Stimulated activated naive CD4-positive, alpha-beta T cell treated with Interleukin-2 at 50 U/mL for 16 hours (primary cell): ENCODE measurements at regions not wholly inside any gene's neighbourhood (a gene's known extent, or its start where the extent isn't known, plus 50 kb on each side); places are given as distances from the start of the nearest gene placed in this dataset.
"Not testable (repeated sequence)": the region's sequence is repeated elsewhere in the genome, so short reads cannot be mapped to it uniquely, and the experiment has no call there.

ENCODE experiments used
- DNase-seq: peaks from one replicate; lab custom pipeline; 2025; lab: John Stamatoyannopoulos, UW

DNA sequence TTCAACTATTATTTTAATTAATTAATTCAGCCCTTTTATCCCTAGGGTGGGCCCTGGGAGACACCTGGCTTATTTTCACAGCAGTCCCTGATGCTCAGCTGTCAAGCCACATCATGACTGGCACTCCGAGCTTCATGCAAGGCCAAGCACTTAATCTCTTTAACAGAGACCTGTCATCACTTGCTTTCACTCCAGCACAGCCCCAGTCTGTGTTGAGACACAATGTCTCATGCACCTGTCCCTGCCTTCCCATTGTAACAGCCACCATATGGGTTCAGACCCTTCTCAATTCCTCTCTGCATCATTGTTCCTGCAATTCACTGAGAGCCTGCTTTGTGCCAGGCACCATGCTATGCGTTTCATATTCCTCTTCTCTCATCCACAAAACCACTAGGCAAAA lies 222.2 kb upstream of the TENM4 start:
- DNase-seq, result no peak

DNA sequence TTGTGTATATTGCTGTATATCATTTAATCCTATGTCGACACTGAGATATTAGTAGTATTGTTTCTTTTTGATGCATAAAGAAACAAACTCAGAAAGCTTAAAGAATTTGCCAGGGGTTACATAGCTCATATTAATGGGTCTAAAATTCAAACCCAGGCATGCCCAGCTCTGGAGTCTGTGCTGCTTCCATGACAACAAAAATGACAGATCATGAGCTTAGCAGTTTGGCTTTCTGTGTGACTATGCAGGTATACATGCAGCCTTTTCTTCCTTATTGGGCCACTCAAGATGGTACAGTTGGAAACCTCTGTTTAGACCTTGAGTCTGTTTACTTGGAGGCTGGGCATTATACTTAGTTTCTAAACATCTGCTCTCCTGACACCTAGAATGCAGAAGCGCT lies 220.5 kb upstream of the TENM4 start:
- DNase-seq, result no peak

DNA sequence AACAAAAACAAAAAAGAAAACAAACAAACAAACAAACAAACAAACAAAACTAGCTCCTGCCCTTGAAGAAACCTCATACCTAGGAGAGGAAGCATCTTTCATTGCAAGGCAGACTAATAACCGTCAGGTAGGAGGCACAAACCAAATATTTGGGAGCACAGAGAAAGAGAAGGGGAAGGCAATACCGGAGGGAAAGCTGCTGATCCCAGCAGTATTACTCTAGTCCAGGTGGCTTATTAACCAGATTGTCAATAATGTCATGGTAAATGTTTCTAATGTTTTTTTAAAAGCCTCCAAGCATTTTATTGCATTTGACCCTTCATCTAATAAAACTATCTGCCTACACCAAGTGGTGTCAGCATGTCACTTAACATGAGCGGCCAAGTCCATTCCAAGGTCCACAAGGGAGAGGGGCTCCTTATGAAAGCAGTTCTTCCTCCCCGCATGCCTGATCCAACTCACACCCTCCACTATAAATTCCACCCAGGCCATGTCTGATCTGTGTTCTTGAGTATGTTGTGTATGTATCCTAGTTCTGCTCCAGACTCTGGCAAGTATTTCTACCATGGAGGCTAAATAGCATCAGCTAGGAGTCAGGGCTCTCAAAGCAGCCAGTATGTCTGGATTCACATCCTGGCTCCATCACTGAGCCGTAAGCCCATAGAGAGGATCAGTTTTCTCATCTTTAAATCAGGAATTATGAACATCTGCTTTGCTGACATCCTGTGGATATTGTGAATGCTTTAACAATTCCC lies 208.1 kb upstream of the TENM4 start:
- no peak for DNase-seq

DNA sequence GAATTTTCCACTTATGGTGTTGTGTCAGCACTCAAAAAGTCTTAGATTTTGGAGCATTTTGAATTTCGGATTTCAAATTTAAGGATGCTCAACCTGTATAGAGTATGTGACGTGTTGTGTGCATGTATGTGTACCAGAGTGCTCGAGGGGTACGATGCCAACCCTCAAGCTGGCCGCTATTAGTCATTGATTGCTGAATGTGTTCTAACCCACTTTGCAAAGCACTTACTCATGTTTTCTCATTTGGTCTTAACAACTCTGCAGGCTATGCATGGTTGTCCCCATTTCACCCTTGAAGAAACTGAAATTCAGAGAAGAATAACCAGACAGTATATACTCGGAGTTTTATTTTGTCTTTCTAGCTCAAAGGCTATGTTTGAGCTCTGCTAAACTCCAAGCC lies 196.4 kb upstream of the TENM4 start:
- no peak for DNase-seq

DNA sequence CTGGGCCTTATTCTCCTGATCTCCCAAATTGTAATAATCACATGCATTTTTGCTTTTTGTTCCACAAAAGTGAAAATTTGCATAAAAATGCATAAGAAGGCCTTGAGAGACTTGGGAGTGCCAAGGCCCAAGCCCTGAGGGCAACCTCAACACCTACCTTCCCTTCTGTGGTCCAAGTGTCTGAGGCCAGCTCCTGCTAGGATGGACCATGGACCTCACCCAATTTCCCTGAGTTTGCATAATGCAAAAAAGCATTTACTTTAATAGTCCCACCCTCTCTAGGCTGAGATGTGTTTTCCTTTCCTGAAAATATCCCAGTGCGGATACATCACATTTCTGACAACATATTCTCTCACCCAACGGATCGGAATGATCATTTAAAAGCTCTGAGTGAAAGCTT lies 194.1 kb upstream of the TENM4 start:
- no peak for DNase-seq

DNA sequence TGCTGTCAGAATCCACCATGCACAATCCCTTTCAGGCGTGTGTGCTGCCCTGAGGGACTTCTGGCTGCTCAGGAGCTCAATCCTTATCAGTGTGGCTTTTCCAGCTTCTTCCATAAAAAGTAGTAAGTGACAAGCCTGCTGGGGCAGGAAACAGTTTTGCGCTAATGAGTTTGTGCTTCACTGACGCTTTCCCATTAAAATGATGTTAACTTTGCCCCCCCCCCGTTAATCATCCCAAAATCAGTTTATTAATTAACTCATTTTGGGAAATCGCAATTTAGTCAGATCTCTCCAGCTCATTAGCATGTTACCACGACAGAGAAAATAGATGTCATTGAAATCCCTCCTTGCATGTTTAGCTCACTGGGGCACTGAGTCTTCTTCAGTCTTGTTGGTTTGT lies 186.5 kb upstream of the TENM4 start:
- DNase-seq, result no peak

DNA sequence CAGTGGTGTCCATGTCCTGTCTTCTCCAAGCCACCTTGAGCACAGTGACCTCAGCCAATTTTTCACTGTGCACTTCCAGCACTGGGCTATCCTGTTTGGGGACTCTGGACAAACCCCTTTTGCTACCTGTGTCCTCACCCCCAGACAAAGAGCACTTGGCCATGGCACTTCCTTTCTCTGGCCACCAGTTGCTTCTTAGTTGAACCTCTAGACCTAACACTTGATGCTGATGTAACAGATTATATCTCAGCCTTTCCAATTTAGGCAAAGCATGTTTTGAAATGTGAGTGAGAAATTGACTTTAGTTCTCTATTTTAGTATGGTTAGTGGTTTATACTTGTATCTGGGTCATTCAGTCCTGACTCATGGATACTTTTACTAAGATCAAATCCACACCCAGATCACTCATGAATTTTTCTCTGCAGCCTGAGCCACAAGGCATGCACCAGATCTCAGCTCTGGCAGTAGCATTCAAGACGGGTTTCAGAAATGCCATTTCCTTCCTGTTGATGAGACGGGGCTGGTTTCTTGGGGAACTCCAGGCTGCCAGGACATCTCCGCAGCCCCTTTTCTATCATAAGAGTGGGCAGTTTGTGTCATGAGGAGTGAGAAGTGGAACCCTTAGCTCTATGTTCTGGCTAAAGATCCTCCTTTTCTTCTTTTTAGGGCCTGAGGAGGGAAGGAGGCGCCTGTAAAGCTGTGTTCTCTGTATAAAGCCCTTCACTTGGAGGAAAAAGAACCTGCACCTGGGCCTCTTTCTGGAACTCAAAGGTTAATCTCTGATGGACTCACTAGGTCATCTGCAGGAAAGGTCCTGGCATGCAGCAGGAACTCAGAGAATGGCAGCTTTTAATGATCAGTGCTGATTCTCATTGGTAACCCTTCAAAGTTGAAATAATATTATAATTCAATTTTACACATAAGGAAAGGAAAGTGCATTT lies 185.6 kb upstream of the TENM4 start:
- DNase-seq, result no peak

DNA sequence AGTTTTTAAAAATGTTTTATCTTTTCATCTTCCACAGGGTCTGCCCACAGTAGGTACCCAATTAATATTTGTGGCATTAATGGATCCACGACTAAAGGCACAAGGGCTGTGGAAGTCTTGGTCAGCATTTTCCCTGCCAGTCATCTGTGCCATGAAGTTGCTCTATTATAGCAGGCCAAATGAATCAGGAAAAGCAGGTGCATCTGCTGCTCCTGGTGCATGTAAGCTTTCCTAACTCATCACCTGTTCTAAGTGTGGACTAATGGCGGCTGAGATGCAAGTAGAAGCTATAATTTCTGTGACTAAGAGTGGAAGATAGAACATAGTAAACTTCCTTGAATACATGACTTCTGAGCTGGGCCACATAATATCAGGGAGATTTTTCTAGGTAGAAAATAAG lies 182.5 kb upstream of the TENM4 start:
- DNase-seq, result no peak

DNA sequence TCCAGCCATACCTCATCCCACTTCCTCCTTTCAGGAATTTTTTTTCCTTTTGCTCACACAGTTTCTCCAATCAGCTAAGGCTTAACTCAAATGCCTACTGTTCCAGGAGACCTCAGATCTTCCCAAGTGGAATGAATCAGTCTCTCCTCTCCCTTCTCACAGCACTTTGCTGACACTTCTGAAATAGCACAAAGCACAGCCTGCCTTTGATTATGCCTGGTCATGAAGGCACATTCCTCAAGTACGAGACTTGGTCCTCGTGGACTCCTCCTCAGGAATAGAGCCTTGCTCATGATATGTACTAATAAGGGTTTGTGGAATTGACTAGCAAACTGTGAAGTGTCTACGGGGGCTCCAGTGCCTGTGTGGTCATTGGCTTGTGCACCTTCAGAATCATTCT lies 176.7 kb upstream of the TENM4 start:
- no peak for DNase-seq

DNA sequence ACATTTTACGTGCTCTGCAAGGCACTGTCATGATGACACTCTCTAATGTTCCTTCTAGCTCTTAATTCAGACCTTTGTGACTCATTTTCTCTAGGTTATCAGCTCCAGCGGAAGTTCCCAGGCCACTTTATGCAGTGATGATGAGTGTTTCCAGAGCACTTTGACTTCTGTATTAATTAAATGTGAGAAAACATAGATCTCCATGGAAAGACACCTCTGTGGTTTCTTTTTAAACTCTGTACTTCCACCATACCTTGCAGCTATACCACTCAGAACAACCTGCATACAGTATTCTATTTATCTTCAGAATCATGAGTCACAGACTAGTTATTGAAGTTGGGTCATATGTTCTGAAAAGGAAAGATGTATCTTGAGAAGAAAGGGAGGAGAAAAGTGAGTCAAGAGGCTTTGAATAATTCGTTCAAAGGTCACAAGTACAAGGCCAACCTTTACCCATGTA lies 175.6 kb upstream of the TENM4 start:
- no peak for DNase-seq

DNA sequence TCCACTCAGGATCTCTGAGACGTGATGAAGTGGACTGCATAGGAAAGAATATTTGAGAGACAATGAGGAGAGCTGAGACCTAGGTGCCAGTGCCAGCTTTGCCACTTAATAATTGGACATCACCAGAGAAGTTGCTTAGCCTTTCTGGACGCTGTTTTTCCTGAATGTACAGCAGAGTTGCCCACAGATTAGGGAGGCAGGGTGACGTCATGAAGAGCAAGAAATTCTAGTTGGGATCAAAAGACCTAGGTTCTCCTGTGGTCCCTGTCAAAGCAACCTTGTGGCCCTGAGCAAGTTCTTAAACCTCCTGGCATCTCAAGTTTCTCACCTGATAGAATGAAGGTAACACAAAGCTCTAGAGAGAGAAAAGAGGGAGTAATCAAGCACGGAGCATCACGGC lies 174.6 kb upstream of the TENM4 start:
- DNase-seq, result no peak

DNA sequence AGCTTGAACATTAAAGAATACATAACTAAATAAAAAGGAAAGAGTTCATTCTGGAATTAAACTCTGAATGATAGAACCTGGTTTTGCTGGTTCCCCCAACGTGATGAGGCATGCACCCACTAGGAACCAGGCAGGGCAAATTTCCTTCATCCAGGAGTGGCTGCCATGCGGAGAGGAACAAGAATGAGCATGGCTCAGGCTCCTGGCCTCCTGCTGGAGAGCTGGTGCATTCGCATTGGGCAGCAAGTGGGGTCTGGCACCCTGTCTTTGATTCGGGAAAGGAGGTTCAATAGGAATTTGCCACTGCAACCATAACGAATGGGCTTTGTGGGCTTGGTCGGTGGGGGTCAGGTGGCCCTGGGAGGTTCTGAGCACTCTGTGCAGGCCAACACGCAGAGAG lies 169.8 kb upstream of the TENM4 start:
- DNase-seq, result no peak

DNA sequence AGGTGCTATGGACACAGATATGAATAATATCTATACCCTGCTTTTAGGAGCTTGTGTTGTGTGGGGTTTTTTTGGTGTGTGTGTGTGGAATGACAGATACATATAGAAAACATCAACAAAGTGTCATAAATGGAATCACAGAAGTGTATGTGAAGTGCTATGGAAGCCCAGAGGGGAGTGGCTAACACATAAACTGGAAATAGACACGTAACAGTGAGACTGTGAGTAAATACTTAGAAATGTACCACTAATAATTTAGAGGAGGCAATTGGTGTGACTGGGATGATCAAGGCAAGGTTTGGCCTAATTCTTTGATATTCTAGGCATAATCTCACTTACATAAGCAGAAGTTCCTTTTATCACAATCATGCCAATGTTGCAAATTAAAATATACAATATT lies 169.3 kb upstream of the TENM4 start:
- DNase-seq, result no peak

DNA sequence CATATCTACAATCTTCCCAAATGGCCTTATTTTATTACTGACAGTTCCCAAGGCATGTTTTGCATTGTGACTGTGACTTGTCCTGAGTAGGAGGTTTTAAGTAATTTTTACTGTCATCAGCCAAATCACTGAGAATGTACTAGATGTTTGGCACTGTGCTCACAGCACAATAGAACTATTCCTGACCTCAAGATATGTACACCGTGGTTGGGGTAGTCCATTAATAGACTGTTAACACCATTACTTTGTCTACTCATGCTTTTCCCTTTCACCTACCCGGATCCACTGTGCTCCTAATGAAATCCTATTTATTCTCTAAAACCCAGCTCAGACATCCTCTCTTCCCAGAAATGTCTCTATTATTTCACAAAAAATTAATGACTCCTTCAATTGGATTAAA lies 168.7 kb upstream of the TENM4 start:
- no peak for DNase-seq

DNA sequence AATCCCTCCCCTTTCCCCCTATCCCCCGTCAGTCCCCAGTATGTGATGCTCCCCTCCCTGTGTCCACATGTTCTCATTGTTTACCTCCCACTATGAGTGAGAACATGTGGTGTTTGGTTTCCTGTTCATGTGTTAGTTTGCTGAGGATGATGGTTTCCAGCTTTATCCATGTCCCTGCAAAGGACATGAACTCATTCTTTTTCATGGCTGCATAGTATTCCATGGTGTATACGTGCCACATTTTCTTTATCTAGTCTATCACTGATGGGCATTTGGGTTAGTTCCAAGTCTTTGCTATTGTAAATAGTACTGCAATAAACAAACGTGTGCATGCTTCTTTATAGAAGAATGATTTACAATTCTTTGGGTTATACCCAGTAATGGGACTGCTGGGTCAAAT lies 165.6 kb upstream of the TENM4 start:
- DNase-seq, result not testable (repeated sequence)

DNA sequence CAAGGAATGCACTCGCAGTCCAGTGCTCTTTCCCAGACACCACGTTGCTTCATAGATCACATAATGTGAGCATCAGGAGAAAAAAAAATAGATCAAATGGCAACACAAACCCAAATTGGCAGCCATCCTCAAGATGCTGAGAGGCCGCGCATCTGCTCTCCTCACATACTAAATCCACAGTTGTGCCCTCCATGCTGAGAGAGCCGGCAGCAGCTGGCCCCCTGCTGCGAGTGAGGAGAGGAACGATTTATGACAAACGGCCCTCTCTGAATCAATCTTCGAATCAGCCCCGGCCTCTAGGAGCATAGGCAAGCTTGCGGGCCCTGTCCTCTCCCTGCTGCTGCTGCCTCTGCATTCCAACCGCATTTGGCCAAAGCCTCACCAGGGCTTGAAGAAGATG lies 159.9 kb upstream of the TENM4 start:
- no peak for DNase-seq

DNA sequence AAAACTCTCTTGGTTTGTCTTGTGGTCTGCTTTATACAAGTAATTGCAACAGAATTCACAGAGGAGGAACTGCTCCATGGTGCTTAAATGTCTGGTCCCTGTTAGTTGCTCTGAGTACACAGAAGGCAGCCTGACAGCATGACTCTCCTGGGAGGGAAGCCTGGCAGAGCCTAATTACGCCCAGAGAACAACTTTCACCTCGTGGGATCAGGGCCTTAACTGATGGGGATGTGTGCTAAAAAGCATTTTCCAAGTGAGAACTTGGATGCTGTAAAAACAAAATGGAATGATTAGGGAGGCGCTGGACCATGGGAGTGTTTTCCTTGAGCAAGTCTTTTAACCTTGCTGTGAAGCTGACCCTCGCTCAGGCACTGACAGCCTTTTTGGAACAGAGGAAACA lies 154.0 kb upstream of the TENM4 start:
- no peak for DNase-seq

DNA sequence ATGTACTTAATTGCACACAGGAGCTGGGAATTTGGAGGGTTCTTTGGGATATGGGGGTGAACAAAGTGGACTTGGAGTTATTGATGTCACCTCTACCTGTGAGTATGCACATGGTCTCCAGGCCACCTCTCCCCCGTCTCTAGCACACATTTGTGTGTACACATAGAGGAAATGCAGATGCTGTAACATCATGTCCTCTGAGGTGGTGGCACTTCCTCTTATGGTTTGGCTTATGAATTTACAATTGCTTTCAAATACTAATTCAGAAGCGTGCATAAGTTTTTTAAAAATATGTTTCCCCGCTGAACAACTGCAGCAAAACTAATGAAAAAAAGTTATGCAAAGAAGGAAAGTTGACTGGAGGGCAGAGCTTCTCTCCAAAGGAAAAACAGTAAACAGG lies 152.0 kb upstream of the TENM4 start:
- no peak for DNase-seq

DNA sequence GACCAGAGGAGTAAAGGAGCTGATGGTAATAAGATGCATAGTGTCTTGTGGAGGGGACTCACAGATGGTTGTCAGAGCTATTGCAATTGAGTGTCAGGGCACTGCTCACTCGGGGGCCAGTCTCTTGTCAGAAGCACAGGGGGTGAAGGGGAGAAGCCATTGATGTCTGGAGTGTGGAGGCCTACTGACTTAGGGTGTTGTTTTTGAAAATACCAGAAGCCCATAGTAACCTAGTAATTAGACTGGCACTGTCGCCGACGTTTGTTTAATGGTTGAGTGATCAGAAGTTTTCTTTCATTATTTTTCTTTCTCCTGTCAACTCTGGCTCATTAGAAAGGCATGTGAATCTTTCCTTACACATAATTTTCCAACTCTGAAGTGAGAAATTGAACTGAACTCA lies 151.6 kb upstream of the TENM4 start:
- DNase-seq, result no peak

DNA sequence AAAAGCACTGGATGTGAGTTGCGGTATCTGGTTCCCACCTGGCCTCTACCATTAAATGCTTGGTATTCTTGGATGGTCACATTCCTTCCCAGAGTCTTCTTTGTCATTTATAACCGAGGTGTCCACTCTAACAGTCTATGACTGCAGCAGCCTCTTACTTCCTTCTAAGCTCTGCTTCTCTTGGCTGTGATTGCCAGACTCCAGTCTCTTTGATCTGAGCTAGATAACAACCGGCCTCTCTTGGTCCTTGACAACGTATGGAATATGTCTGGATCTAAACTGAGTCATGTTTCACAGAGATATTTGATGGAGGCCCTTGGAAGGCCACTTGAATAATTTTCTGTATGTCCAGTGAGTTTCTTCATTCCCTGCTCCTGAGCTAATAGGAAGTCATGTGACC lies 141.6 kb upstream of the TENM4 start:
- no peak for DNase-seq

DNA sequence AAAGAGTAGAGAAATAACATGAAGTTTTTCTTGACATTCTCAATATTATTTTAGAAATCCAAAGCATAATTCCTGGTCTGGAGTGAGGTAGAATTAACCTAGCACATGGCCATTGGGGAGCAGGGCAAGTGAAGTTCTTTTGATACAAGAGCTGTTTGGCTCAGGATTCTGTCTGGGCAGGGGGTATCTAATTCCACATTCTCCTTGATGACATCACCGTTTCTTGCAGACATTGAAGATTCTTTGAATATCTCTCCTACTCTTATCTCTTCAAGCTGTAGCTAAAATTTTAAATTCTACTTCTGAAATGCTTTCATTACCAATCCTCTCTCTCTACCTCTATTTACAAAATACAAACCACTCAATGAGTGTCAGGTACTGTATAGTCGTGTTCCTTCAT lies 138.2 kb upstream of the TENM4 start:
- no peak for DNase-seq

DNA sequence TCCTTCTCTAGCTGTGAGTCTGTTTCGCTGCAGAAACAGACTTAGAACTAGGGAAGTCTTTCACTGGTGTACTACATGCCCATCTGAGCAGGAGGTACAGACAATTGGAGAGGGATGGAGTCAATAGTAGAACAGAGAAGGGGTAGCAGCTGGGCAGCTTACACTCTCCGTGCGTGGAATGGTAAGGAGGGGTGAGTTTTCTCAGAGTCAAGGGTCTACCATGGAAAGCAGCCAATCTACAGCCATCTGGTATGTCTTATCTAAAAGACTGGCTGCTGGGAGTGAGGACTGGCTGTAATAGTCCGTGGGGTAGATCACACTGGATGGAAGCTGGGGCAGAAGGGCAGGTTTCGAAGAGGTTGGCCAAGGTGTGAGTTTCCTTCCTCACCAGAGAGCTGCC lies 137.3 kb upstream of the TENM4 start:
- no peak for DNase-seq

DNA sequence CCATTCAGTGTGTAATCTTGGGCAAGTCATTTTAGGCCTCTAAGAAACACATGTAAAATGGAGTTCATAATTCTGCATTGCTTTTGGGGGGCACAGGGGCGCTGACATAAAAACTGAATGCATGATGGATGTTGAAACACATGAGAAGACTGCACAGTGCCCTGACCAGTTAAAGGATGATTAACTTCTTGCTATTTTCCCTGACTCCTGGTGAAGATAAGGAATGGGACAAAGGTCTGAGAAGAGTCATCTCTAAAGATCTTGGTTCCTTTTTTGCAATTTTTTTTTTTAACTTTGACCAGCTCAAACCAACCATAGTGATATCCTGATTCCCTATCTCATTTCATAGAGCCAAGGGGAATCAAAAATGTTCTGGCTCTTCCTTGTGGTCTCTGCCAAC lies 134.9 kb upstream of the TENM4 start:
- DNase-seq, result no peak
